ENCODE measurements at regions not wholly inside any gene's neighbourhood (a gene's known extent, or its start where the extent isn't known, plus 50 kb on each side); places are given as distances from the start of the nearest gene placed in this dataset.
"Not testable (repeated sequence)": the region's sequence is repeated elsewhere in the genome, so short reads cannot be mapped to it uniquely, and the experiment has no call there.

DNA sequence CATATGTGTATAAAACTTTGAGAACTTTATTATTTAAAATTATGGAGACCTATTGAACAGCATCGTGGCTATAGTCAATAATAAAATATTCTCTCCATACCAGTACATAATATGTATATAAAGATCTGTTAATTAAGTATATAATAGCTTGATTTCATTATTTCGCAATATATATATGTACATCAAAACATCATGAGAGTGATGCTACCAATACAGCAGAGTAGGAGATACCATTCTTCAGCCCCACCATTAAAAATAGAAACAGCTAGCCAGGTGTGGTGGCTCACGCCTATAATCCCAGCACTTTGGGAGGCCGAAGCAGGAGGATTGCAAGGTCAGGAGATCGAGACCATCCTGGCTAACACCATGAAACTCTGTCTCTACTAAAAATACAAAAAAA lies 1755.3 kb upstream of the SPRY2 start:
- DNase-seq, result no peak

DNA sequence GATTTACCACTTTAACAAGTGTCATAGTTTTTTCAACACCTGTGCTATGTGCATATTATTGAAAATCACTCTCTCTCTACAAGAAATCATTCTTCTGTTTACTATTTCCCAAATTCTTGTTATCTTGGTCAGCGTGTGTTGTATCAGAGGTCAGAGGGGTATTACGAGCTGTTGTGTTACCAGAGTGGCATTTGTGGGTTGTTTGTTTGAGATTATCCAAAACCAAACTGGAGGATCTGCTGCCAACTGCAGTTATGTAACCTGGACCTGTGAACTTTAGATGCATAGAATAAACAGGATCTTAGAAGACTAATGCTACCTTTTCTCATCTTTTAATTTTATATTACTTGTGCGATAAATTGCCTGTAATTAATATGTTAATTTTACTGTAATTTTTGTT lies 1751.4 kb upstream of the SPRY2 start:
- no peak for DNase-seq

DNA sequence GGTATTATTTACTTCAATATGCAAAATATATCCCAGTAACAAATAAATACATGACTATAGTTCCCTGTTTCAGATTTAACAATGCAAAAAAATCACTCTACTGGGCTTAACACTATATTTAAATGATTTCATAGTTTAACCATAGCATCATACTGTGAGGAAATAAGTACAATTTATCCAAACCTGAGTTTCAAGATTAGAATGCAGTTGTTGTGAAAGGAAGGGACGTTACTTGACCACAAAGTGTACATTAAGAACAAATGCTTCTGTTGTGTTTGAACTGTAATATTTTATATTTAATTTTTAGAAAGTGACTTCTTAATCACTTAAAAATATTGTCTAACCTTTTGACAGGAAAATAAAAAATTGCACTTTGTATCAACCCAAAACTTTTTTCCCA lies 1747.9 kb upstream of the SPRY2 start:
- no peak for DNase-seq

DNA sequence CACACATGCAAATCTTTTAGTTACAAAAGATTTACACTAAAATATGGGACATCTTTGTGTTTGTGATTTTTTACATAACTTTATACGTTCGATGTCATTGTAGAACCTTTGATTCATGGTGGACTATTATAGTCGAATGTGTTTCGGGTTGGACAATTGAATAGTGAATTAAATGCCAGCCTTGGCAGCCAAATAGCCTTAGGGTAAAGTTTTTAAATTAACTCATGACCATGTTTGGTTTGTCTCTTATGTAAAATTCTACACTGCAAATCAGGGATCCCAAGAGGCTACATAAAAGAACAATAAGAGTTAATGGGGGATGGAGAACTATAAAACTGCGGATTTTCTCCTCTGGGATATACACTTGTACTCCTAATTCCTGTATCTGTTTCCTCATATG lies 1735.6 kb upstream of the SPRY2 start:
- peak; percentile 93 for DNase-seq

DNA sequence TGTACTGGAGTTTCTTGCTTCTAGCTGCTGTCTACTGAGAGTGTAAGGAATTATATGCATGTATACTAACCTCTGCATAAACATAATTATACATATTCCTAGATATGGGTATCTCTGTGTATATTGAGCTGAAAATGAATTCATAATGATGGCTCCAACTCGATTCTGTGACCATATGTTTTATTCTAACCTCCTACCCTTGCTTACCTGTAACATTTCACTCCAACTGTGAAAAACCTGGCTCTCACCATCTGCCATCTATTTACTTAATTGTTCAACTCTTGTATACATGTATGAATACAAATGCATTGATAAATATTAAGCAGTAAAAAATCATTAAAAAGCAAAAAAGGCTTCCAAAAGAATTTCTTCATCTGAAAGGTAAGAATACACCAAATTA lies 1729.5 kb upstream of the SPRY2 start:
- peak; percentile 65 for DNase-seq

DNA sequence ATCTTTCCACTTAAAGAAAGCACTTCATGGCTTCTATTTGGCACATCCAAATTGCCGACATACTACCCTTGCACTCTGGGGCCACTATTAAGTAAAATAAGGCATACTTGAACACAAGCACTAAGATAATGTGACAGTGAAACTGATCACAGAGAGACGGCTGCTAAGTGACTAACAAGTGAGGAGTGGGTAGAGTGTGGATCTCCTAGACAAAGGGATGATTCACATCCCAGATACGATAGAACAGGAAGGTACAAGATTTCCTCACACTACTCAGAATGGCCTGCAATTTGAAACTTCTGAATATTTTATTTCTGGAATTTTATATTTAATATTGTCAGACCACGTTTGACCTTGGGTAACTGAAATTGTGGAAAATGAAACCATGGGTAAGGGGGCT lies 1721.8 kb upstream of the SPRY2 start:
- DNase-seq, result no peak

DNA sequence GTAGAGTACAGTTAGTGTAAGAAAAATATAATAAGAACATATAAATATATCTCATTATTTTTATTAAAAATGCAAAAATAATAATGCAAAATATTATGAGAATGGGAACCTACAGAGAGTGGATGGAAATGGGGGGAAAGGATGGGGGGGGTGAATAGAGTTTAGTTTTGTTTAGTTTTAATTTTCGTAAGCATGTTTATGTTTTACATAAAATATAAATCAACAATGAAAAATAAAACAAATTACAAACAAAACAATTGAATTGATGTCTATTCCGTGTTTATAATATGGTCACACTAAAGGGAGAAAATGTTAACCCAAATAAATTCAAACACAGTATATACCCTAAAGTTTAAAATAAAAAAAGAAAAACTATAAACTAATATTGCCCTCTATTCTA lies 1717.4 kb upstream of the SPRY2 start:
- no peak for DNase-seq

DNA sequence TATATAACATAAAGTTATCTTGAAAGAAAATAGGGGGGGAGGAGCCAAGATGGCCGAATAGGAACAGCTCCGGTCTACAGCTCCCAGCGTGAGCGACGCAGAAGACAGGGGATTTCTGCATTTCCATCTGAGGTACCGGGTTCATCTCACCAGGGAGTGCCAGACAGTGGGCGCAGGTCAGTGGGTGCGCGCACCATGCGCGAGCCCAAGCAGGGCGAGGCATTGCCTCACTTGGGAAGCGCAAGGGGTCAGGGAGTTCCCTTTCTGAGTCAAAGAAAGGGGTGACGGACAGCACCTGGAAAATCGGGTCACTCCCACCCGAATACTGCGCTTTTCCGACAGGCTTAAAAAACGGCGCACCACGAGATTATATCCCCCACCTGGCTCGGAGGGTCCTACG lies 1704.4 kb upstream of the SPRY2 start:
- DNase-seq, result not testable (repeated sequence)

DNA sequence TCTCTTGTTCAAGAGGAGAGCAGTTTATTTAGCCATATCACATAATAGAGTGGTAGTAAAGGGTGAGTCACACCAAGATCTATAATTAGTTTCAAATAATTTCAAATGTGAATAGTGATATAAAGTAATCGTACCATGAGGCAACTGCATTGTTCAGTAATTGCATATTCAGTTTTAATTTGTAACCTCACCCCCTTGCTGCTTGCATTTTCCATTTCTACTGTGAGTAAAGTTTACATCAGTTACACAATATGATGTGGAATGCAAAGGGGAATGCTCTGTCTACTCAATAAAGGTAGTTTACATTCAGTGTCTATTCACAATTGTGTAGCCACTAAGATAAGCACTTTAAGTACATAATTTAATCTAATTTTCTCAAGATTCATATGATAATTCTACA lies 1695.7 kb upstream of the SPRY2 start:
- peak; percentile 66 for DNase-seq

DNA sequence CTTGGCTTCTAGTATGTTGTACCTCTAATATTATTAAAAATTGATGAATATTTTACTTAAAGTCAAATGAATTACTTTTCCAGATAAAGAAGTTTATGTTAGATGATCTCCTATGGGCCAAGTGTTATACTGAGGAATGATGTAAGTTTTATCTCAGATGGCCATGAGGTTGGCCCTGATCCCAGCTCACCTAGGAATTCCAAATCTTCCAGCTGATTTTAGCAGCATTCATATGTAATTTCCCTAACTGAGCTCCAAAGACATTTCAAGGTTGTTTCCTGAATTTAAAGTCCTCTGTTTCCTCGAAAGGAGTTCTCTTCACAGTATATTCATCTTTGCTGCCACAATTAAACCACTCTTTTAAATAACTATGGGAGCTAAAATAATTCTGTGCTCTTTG lies 1670.4 kb upstream of the SPRY2 start:
- no peak for DNase-seq

DNA sequence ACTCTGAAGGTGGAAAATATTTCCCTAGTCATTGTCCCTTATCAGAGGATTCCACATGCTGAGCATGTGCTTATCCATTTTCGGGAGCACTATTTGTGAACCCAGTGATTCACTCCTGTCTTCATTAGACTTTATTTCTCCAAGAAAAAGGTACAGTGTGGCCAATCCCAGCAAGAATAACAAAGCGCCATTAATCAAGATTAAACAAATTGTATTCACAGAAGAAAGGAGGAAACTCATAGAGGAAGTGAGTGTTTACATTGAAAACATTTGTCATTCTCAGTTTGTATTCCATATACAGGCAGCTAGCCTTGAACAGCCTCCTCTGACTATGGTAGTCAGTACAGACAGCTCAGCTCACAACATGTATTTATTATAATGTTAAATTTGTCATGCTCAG lies 1669.9 kb upstream of the SPRY2 start:
- peak; percentile 12 for DNase-seq

DNA sequence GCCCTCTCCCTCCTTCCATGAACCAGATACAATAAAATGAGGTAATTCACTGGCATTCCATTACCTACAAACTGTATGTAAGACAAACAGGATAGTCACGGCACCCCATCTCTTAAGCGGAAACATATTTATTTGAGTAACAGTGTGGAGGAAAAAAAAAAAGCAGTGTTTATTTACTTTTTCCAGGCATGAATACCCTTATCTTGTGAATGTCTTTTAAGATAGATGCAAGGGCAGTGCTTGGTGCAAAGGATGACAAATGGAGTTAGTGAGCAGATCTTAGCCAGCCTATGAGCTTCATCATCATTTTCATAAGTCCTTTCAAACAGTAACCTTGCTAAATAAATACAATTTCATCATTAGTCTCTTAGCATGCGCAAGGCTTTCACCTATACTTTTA lies 1661.8 kb upstream of the SPRY2 start:
- no peak for DNase-seq

DNA sequence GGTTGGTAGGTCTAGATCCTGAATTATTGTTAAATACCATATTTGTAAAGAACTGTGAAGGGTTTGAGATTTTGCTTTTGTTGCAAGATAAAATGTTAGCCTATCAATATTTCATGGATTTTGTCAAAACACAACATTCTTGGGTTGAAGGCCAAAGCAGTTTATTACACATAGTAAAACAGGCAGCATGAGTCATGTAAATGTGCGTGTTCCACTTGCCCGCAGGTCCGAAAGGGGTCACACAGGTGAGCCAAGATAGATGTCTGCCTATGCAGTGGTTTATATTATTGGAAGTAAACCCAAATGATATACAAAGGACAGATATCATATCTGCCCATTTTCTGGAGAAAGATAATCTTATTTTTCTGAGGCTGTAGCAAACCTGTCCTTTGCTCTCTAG lies 1654.4 kb upstream of the SPRY2 start:
- no peak for DNase-seq

DNA sequence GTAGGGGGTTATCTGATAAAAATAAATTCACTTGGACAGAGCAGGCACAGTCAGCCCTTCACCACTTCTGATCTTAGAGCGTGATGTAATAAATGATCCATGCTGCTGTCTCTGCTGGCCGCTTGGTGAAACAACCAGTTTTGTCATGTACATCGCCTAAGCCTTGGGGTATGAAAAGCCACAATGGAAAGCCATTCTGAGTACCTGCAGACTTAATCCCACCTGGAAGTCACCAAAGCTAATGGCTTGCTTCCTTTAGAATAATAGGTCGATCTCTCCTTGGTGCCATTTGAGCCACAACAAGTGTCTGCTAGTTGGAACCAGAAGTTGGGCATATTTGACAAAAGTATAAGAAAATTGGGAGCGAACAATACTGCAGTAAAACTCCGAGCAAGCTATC lies 1649.7 kb upstream of the SPRY2 start:
- peak; percentile 6 for DNase-seq

DNA sequence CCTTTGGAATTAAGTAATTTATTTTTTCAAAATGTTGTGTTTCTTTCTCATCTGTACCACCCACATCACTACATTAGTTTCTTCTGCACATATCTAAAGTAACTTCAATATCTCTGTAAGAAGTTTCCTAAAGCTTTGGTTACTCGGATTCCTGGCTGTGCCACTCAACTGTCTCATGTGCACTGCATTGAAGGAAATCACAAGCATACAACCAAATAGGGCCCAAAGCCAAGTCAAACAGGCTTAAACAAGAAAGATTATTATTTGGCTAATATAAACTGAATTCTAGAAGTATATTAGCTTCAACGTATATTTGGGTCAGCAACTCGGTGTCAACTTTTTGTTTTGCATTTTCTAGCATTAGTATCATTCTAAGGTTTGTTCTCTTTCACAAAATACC lies 1647.6 kb upstream of the SPRY2 start:
- peak; percentile 58 for DNase-seq

DNA sequence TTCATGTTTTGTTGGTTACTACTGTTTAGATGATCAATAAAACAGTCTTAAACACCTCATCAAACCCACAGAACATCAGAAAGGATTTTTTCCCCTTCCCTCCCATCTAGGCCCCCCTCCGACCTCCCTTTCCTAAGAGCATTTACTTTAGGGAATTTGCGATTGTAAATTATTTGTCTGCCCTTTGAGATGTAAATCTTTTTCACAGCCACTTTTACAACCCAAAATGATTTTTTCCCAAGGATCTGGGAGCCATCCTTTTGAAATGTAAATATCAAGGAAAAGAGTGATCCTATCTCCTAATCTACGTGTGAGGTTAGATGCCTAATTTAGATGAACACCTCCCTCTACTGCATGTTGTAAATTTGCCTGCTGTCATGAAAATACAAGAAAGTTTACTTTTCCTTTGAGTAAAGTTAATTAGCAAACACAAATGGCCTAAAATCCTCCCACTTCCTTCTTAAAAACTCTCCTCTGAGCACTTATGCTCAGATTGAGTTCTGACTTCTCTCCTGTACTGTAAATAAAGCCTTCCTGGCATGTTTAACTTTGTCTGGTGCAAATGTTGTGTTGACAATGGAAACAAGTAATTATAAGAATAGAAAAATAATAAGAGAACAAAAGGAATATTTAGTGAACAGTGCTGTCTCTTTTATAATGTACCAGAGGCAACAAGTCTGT lies 1646.9 kb upstream of the SPRY2 start:
- peak; percentile 85 for DNase-seq

DNA sequence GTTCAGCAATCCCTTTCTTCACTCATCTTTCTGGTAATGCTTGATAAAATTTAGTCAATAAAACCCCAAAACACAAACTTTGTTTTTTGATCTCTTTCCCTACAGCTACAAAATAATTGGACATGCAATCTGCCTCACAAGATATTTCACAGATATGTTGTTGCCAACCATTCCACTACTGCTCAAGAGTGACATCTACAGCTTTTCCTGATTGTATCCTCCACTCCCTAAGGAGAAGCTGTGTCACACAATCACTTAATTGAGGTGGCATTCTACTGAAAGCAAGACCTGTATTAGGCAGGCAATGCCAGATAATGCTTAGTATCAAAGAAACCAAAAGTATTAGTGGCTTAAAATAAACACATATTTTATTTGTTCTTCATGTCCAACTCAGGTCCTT lies 1646.2 kb upstream of the SPRY2 start:
- DNase-seq, result peak; percentile 67

DNA sequence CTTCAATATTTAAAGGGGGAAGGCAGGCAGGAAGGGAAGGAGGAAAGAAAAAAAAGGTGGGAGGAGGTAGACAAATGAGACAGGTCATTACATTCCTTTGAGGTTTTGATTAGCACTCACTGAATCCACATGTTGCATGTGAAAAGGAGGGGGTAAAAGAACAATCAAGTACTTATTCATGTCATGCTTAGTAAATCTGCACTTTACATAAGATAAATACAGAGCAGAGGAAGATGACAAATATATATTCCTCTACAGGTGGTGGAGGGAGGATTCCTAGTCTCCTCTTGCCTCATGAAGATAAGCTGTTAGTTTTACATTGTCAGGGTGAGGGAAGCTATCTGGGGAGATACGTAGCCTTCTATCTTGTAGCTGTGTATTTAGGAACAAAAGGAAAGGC lies 1645.4 kb upstream of the SPRY2 start:
- peak; percentile 62 for DNase-seq

DNA sequence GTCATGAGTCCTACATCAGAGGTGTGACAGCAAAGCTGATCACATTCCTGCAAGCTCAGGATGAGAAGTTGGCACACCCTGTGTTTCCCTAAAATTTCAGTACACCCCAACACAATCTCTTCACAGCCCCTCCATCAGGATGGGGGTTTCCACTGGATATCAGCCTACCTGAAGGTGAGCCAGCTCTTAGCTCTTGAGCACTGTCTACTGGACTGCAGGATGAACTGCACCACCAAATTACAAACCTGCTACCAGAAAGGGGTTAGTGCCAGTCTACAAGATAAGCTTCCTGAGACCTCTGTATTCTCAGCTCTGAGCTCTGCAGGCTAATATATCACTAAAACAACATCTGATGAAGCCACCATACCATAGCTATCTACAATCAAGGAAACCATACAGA lies 1616.2 kb upstream of the SPRY2 start:
- DNase-seq, result no peak

DNA sequence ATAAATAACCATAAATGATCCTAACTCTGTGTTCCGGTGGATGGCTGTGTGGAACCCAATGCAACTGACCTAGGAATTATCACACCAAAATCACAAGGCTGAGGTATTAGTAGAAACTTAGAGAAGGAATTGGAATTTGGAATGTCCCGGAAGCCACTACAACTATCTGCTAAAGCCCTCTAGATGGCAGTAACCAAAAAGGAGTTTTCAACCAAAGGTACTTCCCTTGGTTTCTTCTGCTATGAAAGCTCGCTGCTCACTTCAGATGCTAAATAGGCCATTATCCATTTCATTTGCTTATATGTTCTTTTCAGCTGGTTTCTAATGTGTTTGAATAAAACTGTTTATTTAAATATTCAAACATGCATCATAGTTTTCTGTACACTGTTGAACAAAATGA lies 1589.1 kb upstream of the SPRY2 start:
- DNase-seq, result peak; percentile 62

DNA sequence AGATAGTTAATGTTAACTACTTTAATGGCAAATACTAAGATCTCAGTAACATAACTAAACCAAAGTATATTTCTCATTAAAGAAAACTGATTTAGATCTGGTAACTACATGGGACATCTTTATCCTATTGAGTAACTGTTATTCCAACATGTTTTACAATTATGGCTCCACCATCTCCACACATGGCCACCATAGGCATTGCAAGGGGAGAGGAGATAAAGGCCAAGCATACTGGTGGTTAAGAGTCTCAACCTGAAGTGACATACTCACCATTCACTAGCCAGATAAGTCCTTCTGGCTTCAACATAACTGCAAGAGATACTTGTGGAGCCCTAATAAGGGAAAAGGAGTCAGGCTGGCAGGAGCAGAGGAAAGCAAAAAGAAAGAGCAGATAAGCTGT lies 1586.4 kb upstream of the SPRY2 start:
- DNase-seq, result peak; percentile 22

DNA sequence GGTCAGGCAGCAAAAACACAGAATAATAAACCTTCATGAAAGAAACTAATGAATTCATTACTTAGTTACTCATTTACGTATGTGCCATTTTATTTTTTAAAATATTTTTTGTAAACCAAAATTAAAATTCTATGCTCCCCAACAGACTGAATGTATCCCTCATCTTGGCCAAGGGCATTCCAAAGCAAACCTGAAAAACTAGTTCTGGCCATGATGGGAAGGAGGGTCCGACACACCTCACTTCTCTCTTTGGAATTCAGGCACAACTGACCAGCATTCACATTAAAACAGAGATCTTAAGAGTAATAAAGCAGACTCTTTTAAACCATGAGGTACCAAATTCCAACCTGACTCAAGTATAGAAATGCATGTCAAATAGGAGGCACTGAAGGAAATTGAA lies 1576.9 kb upstream of the SPRY2 start:
- DNase-seq, result no peak

DNA sequence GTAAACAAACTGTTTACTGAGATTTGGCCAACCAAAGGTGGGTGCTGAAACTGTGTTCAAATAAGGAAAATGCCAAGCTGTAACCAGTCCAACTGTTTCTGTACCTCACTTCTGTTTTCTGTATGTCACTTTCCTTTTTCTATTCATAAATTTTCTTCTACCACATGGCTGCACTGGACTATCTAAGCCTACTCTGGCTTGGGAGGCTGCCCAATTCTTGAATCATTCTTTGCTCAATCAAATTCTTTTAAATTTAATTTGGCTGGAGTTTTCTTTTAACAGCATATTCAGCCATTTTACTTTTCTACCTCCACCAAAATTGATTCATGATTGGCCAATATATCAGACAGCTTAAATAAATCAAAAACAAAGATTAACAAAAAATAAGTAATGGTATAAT lies 1575.5 kb upstream of the SPRY2 start:
- DNase-seq, result no peak

DNA sequence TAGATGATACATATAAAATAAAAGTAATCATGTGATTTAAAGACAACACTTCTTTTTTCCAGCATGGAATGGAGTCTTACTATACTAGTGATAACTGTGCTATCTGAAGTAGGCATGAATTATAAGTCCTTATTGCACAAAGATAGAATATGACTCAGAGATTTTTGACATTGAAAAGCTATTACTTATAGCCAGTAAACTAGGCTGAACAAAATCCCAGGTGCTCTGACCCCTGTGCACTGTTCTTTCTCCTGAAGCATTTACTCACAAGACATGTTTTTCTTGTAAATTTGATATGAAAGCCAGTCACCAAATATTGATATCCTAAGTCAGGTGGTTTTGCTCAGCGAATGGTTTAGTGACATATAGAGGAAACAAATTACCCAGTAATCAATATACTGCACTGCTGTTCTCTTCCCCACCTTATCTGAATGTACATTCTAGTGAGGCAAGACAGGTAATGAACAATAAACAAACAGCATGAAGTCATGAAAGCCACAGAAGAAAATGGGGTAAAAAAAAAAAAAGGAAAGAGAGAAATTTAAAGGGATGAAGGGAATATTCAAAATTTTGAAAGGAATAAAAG lies 1567.0 kb upstream of the SPRY2 start:
- DNase-seq, result no peak

DNA sequence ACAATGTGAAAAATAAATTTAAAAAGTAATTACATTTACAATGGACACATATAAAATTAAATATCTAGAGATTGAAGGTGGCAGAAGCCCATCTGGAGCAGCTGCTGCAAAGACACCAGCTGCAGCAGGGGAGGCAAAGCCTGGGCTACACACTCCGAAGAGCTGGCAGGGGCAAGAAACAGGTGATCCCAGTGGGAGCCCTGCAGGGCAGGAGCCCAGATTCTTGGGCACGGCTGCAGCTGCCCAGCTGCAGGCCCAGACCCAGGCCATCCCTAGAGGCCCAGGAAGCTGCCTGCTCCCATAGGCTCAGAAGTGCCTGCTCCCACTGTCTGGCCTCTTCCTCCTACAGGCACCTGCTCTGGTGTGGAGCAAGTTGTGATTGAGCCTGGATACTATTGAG lies 1547.9 kb upstream of the SPRY2 start:
- no peak for DNase-seq
